PC-9 (cell line): ENCODE measurements at regions not wholly inside any gene's neighbourhood (a gene's known extent, or its start where the extent isn't known, plus 50 kb on each side); places are given as distances from the start of the nearest gene placed in this dataset.

ENCODE experiments used
- BruUV-seq: library from RNA; stranded (reverse); fragments of 400-500 nt; replicated peaks from 2 replicates; lab custom pipeline; 2021; lab: Mats Ljungman, UMichigan
- CTCF ChIA-PET: fragments of 300-600 bp; sonication (Branson Sonifier 250); formaldehyde crosslinking; loops from one replicate; lab custom pipeline; 2022; ENCODE audit warnings: antibody characterized with exemption; lab: Charles Lee
- POLR2A ChIA-PET: fragments of 300-600 bp; sonication (Branson Sonifier 250); formaldehyde crosslinking; loops from one replicate; lab custom pipeline; 2022; ENCODE audit warnings: antibody characterized with exemption; ENCODE audit not compliant: unreplicated experiment; lab: Charles Lee
- DNase-seq, 2 experiments: peaks; one replicate each; pipeline versions ENCODE4 v3.0.0 to v3.0.0-alpha.2; 2015 to 2022; ENCODE audit warnings: mixed read lengths in 1 of 2
- H2AFZ ChIP-seq: fragments of 200-600 bp; sonication (generic); 2 replicates; pipeline ENCODE4 v1.8.1; 2017; ENCODE audit warnings: antibody characterized with exemption
- H3F3A ChIP-seq: fragments of 200-600 bp; sonication (generic); 2 replicates; pipeline ENCODE4 v1.8.1; 2017; ENCODE audit warnings: antibody characterized with exemption, mild to moderate bottlenecking, low read depth; ENCODE audit not compliant: insufficient read depth
- H3K27ac ChIP-seq: fragments of 200-600 bp; sonication (generic); 2 replicates; pipeline ENCODE4 v1.6.1; 2016; ENCODE audit warnings: mixed run types
- H3K27me3 ChIP-seq: fragments of 200-600 bp; sonication (generic); 2 replicates; pipeline ENCODE4 v1.6.1; 2016; ENCODE audit warnings: low read depth, mixed run types; ENCODE audit not compliant: insufficient read depth
- H3K36me3 ChIP-seq: fragments of 200-600 bp; sonication (generic); 2 replicates; pipeline ENCODE4 v1.6.1; 2016; ENCODE audit warnings: low read depth, mixed run types
- H3K4me1 ChIP-seq: fragments of 200-600 bp; sonication (generic); replicated peaks from 2 replicates; pipeline ENCODE4 v1.6.1; 2016; ENCODE audit warnings: mixed run types; ENCODE audit not compliant: insufficient read depth
- H3K4me2 ChIP-seq: fragments of 200-600 bp; sonication (generic); 2 replicates; pipeline ENCODE4 v1.6.1; 2017; ENCODE audit warnings: mixed run types
- H3K4me3 ChIP-seq: fragments of 200-600 bp; sonication (generic); 2 replicates; pipeline ENCODE4 v1.6.1; 2016; ENCODE audit warnings: mixed run types
- H3K79me2 ChIP-seq: fragments of 200-600 bp; sonication (generic); 2 replicates; pipeline ENCODE4 v1.6.1; 2017; ENCODE audit warnings: low read depth, mixed run types
- H3K9me2 ChIP-seq: fragments of 200-600 bp; sonication (generic); 2 replicates; pipeline ENCODE4 v1.8.1; 2017; ENCODE audit warnings: mild to moderate bottlenecking; ENCODE audit not compliant: insufficient read depth
- H3K9me3 ChIP-seq: fragments of 200-600 bp; sonication (generic); 2 replicates; pipeline ENCODE4 v1.8.1; 2016; ENCODE audit warnings: low read depth; ENCODE audit not compliant: insufficient read depth
- H4K20me1 ChIP-seq: fragments of 200-600 bp; sonication (generic); 2 replicates; pipeline ENCODE4 v1.8.1; 2017; ENCODE audit not compliant: insufficient read depth
- EZH2 ChIP-seq: fragments of 200-600 bp; sonication (generic); IDR thresholded peaks from 2 replicates; pipeline ENCODE4 v1.8.0; 2017; ENCODE audit warnings: antibody characterized with exemption, low read depth
- intact Hi-C: fragments of 100-400 bp; cut with micrococcal nuclease; formaldehyde crosslinking; loops from one replicate; pipeline ENCODE4 v1.10.0; 2022; ENCODE audit not compliant: unreplicated experiment
- TF ChIP-seq, protein P1 (sequence below): fragments of 200-600 bp; sonication (generic); conservative IDR thresholded peaks from 2 replicates; pipeline ENCODE4 v1.6.1; 2017; ENCODE audit warnings: mixed run types, antibody characterized with exemption, mild to moderate bottlenecking, moderate library complexity

DNA sequence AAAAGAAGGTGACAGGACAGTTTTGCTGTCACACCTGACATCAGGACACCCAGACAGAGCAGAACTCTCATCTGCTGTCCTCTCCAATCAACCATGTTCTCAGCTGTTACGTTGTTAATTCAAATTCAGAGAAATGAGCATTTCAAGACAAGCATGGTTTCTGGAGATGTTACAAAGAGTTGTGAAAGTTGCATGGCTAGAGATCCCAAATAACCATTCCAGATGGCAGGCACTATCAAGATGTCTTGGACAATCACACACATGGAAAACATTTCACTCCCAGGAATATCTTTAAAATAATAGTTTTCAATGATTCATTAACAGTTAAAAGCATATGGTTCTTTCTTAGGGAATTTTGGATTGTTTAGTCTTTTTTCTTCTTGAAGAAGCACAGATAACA, 533.1 kb downstream of the AGTPBP1 start:
- no peaks in the 10 kb centered on the region for H4K20me1 ChIP-seq
- no peak for TF ChIP-seq EZH2
- TF ChIP-seq, protein P1, sequence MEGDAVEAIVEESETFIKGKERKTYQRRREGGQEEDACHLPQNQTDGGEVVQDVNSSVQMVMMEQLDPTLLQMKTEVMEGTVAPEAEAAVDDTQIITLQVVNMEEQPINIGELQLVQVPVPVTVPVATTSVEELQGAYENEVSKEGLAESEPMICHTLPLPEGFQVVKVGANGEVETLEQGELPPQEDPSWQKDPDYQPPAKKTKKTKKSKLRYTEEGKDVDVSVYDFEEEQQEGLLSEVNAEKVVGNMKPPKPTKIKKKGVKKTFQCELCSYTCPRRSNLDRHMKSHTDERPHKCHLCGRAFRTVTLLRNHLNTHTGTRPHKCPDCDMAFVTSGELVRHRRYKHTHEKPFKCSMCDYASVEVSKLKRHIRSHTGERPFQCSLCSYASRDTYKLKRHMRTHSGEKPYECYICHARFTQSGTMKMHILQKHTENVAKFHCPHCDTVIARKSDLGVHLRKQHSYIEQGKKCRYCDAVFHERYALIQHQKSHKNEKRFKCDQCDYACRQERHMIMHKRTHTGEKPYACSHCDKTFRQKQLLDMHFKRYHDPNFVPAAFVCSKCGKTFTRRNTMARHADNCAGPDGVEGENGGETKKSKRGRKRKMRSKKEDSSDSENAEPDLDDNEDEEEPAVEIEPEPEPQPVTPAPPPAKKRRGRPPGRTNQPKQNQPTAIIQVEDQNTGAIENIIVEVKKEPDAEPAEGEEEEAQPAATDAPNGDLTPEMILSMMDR = no peak
- H3K4me3 ChIP-seq = no peak overlapping the region
- H3K4me2 ChIP-seq = no peak overlapping the region
- H3K36me3 ChIP-seq = no peaks in the 10 kb centered on the region
- H3K9me2 ChIP-seq = no peaks in the 10 kb centered on the region
- intact Hi-C loops = no loop called here
- 0 out of 2 replicates have a peak, but pooled peaks cover 6% of the 10 kb centered on the region for H3K4me1 ChIP-seq
- ChIA-PET POLR2A (no interaction called here), CTCF (no interaction called here)
- no peak overlapping the region for H3K27ac ChIP-seq
- H3F3A ChIP-seq = no peaks in the 10 kb centered on the region
- DNase-seq = no peak
- H3K27me3 ChIP-seq = no peaks in the 10 kb centered on the region
- H3K9me3 ChIP-seq = no peaks in the 10 kb centered on the region
- H3K79me2 ChIP-seq = no peaks in the 10 kb centered on the region
- BruUV-seq = no TSS peak
- H2AFZ ChIP-seq = no peak overlapping the region

- H2AFZ ChIP-seq = no peak overlapping the region
- no peaks in the 10 kb centered on the region for H3K36me3 ChIP-seq
- ChIA-PET POLR2A (no interaction called here), CTCF (no interaction called here)
- no TSS peak for BruUV-seq
- no peaks in the 10 kb centered on the region for H4K20me1 ChIP-seq
- H3K4me3 ChIP-seq = no peak overlapping the region
- H3K27ac ChIP-seq = no peak overlapping the region
- no peaks in the 10 kb centered on the region for H3K9me2 ChIP-seq
- no peaks in the 10 kb centered on the region for H3F3A ChIP-seq
- H3K27me3 ChIP-seq = no peaks in the 10 kb centered on the region
- no peaks in the 10 kb centered on the region for H3K9me3 ChIP-seq
- H3K79me2 ChIP-seq = no peaks in the 10 kb centered on the region
- no peak overlapping the region for H3K4me2 ChIP-seq
- no peaks in the 10 kb centered on the region for H3K4me1 ChIP-seq
- DNase-seq = no peak
- TF ChIP-seq EZH2 = no peak
- TF ChIP-seq, protein P1 = no peak
- intact Hi-C loops = no loop called here
Observed at GRCh38 chr9:85204176-85204575, 534.6 kb downstream of the NTRK2 start.

DNA sequence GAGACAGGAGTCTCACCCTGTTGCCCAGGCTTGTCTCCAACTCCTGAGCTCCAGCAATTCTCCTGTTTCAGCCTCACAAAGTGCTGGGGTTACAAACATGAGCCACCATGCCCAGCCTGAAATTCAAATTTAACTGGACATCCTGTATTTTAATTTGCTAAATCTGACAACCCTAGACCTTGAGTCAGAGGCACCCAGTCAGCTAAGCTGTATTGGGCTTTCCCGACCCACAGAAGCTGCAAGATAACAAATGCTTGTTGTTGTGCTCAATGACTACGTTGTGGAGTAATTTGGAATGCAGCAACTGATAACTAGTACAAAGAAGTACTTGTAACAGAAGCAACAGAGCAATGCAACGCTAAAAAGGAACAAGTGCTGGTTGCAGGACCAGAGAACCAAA, 533.1 kb downstream of the NTRK2 start:
- no peak overlapping the region for H2AFZ ChIP-seq
- no peaks in the 10 kb centered on the region for H3F3A ChIP-seq
- ChIA-PET CTCF (no interaction called here), POLR2A (no interaction called here)
- H3K27me3 ChIP-seq = peaks cover 6% of the 10 kb centered on the region; the same call in 1 of the 2 replicates
- DNase-seq = no peak
- intact Hi-C loops = no loop called here
- H3K79me2 ChIP-seq = no peaks in the 10 kb centered on the region
- no peaks in the 10 kb centered on the region for H3K9me3 ChIP-seq
- no TSS peak for BruUV-seq
- no peak overlapping the region for H3K27ac ChIP-seq
- no peak for TF ChIP-seq EZH2
- TF ChIP-seq, protein P1 = no peak
- no peaks in the 10 kb centered on the region for H3K36me3 ChIP-seq
- H3K4me2 ChIP-seq = no peak overlapping the region
- no peaks in the 10 kb centered on the region for H3K9me2 ChIP-seq
- H4K20me1 ChIP-seq = no peaks in the 10 kb centered on the region
- H3K4me3 ChIP-seq = no peak overlapping the region
- no peaks in the 10 kb centered on the region for H3K4me1 ChIP-seq
